ENCODE measurements at regions not wholly inside any gene's neighbourhood (a gene's known extent, or its start where the extent isn't known, plus 50 kb on each side); places are given as distances from the start of the nearest gene placed in this dataset.
"Not testable (repeated sequence)": the region's sequence is repeated elsewhere in the genome, so short reads cannot be mapped to it uniquely, and the experiment has no call there.

- Mint-ChIP-seq H3K4me1 (no peaks in the 10 kb centered on the region), H3K27me3 (no peaks in the 10 kb centered on the region), H3K9me3 (peaks cover 10% of the 10 kb centered on the region), H3K36me3 (no peaks in the 10 kb centered on the region), H3K27ac (no peak overlapping the region), H3K4me3 (no peak overlapping the region)
- ATAC-seq (ENCODE audit: low read depth) = no peak
- no peak for DNase-seq (ENCODE audit: low spot score in 2 of 2)
Observed at GRCh38 chr12:73656375-73656774, 881.3 kb upstream of the ATXN7L3B start.

- Mint-ChIP-seq H3K4me3 (no peak overlapping the region), H3K36me3 (no peaks in the 10 kb centered on the region), H3K4me1 (no peaks in the 10 kb centered on the region), H3K27ac (no peak overlapping the region), H3K9me3 (peaks cover 2% of the 10 kb centered on the region), H3K27me3 (no peaks in the 10 kb centered on the region)
- ATAC-seq (ENCODE audit: low read depth) (no peak), DNase-seq (ENCODE audit: low spot score in 2 of 2) (no peak)
Observed at GRCh38 chr12:73659802-73660201, 877.8 kb upstream of the ATXN7L3B start.

DNA sequence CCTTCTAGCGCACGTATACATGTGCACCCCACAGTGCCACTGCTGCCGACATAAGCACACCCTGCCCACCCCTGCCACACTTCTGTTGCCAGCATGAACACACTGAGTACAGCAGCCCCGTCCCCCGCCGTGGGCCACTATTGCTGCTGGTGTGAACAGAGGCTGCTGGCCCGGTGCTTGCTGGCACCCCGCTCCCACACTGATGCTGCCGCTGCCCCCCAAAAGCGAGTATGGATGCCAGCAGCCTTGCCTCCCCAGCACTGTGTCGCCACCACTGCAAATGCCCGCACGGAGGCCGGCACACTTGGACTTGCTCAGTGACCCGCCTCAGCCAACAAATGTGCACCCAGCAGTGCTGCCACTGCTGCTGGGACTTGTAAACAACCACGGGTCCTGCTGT, 872.4 kb upstream of the ATXN7L3B start:
- Mint-ChIP-seq H3K27me3 (peaks cover 2% of the 10 kb centered on the region), H3K36me3 (no peaks in the 10 kb centered on the region), H3K4me3 (no peak overlapping the region), H3K9me3 (peaks cover 4% of the 10 kb centered on the region), H3K4me1 (no peaks in the 10 kb centered on the region), H3K27ac (no peak overlapping the region)
- no peak for DNase-seq (ENCODE audit: low spot score in 2 of 2)
- ATAC-seq (ENCODE audit: low read depth) = no peak

DNA sequence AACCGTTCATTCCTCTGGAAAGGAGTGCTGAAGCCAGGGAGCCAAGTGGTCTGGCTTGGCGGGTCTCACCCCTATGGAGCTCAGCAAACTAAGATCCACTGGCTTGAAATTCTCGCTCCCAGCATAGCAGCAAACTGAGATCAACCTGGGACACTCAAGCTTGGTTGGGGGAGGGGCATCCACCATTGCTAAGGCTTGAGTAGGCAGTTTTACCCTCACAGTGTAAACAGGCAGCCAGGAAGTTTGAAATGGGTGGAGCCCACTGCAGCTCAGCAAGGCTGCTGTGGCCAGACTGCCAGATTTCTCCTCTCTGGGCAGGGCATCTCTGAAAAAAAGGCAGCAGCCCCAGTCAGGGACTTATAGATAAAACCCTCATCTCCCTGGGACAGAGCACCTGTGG, 866.1 kb upstream of the ATXN7L3B start:
- ATAC-seq (ENCODE audit: low read depth); H3K9me3 Mint-ChIP-seq; H3K4me3 Mint-ChIP-seq; H3K4me1 Mint-ChIP-seq; DNase-seq (ENCODE audit: low spot score in 2 of 2); H3K27me3 Mint-ChIP-seq; H3K36me3 Mint-ChIP-seq; H3K27ac Mint-ChIP-seq: not testable (repeated sequence)

GRCh38 chr12:73677520-73678291, 859.9 kb upstream of the ATXN7L3B start:
- no peak for DNase-seq (ENCODE audit: low spot score in 2 of 2)
- Mint-ChIP-seq H3K4me1 (no peaks in the 10 kb centered on the region), H3K27ac (no peak overlapping the region), H3K36me3 (no peaks in the 10 kb centered on the region), H3K4me3 (no peak overlapping the region), H3K27me3 (no peaks in the 10 kb centered on the region), H3K9me3 (peaks cover 1% of the 10 kb centered on the region)
- no peak for ATAC-seq (ENCODE audit: low read depth)

DNA sequence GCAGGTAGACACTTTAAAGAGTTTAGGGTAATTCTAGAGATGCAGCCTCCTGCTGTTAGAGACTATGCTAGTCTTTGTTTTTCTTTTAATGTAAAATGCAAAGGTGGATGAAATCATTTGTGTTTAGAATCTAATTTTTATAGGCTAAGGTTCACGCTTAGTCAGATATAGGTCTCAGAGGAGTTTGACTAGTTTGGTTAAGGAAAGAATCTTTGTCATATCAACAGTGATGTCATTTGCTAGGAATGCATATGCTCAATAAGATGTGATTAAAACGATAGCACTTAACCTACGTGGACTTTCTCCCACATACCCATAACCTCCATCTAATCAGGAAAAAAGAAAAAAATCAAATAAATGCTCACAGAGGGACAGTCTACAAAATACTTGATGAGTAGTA, 859.3 kb upstream of the ATXN7L3B start:
- Mint-ChIP-seq H3K9me3 (peaks cover 1% of the 10 kb centered on the region), H3K27me3 (no peaks in the 10 kb centered on the region), H3K36me3 (no peaks in the 10 kb centered on the region), H3K4me3 (no peak overlapping the region), H3K4me1 (no peaks in the 10 kb centered on the region), H3K27ac (no peak overlapping the region)
- DNase-seq (ENCODE audit: low spot score in 2 of 2) = no peak
- no peak for ATAC-seq (ENCODE audit: low read depth)

DNA sequence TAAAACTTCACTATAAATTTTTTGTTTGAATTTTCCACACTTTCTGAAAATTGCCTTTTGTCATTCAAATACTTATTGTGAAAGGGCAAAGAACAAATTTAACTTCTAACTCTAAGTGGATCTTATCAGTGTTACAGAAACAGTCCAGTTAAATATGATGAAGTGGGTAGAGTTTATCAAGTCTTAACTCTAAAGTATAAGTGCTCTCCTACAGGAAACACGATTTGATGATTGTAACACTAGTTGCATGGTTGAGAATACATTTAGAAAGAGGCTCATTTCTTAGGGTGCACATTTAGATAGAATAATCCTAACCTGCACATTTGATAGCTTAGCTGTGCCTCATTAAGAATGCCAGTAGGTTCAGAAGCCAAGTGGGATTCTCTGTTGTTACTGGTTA, 838.3 kb upstream of the ATXN7L3B start:
- Mint-ChIP-seq H3K4me3 (no peak overlapping the region), H3K9me3 (peaks cover 3% of the 10 kb centered on the region), H3K27ac (no peak overlapping the region), H3K27me3 (no peaks in the 10 kb centered on the region), H3K4me1 (no peaks in the 10 kb centered on the region), H3K36me3 (no peaks in the 10 kb centered on the region)
- ATAC-seq (ENCODE audit: low read depth) (no peak), DNase-seq (ENCODE audit: low spot score in 2 of 2) (no peak)

- Mint-ChIP-seq H3K9me3 (no peaks in the 10 kb centered on the region), H3K4me1 (no peaks in the 10 kb centered on the region), H3K36me3 (no peaks in the 10 kb centered on the region), H3K27me3 (no peaks in the 10 kb centered on the region), H3K27ac (no peak overlapping the region), H3K4me3 (no peak overlapping the region)
- ATAC-seq (ENCODE audit: low read depth) (no peak), DNase-seq (ENCODE audit: low spot score in 2 of 2) (no peak)
Observed at GRCh38 chr12:73714655-73715054, 823.0 kb upstream of the ATXN7L3B start.

DNA sequence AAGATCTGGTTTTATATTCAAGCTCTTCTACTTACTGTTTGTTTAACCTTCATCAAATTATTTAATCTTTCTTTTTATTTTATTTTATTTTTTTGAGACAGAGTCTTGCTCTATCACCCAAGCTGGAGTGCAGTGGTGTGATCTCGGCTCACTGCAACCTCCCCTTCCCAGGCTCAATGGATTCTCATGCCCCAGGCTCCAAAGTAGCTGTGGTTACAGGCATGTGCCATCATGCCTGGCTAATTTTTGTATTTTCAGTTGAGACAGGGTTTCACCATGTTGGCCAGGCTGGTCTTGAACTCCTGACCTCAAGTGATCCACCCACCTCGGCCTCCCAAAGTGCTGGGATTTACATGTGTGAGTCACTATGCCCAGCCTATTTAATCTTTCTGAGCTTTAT, 821.5 kb upstream of the ATXN7L3B start:
- not testable (repeated sequence) for H3K4me3 Mint-ChIP-seq; H3K4me1 Mint-ChIP-seq; H3K9me3 Mint-ChIP-seq; H3K27ac Mint-ChIP-seq; ATAC-seq (ENCODE audit: low read depth); DNase-seq (ENCODE audit: low spot score in 2 of 2); H3K36me3 Mint-ChIP-seq; H3K27me3 Mint-ChIP-seq

- Mint-ChIP-seq H3K36me3 (no peaks in the 10 kb centered on the region), H3K27ac (no peak overlapping the region), H3K9me3 (peaks cover 2% of the 10 kb centered on the region), H3K27me3 (no peaks in the 10 kb centered on the region), H3K4me1 (no peaks in the 10 kb centered on the region), H3K4me3 (no peak overlapping the region)
- DNase-seq (ENCODE audit: low spot score in 2 of 2) (no peak), ATAC-seq (ENCODE audit: low read depth) (no peak)
Observed at GRCh38 chr12:73719223-73719622, 818.4 kb upstream of the ATXN7L3B start.

DNA sequence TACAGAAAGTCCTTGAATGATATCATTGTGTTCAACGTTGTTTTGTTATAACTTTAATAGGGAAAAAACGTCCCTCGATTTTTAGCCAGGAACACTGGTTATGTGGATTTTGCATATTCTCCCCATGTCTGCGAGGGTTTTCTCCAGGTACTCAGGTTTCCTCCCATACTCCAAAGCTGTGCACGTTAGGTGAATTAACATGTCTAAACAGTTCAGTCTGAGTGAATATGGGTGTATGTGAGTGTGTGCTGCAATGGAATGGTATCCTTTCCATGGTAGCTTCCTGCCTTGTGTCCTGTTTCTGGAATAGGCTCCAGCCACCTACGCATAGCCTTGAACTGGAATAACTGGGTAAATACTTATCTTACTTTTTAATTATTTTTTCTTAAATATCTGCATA, 810.8 kb upstream of the ATXN7L3B start:
- no peak overlapping the region for H3K4me3 Mint-ChIP-seq
- peaks cover 2% of the 10 kb centered on the region for H3K9me3 Mint-ChIP-seq
- no peaks in the 10 kb centered on the region for H3K27me3 Mint-ChIP-seq
- no peak overlapping the region for H3K27ac Mint-ChIP-seq
- no peaks in the 10 kb centered on the region for H3K4me1 Mint-ChIP-seq
- H3K36me3 Mint-ChIP-seq = no peaks in the 10 kb centered on the region
- no peak for DNase-seq (ENCODE audit: low spot score in 2 of 2)
- no peak for ATAC-seq (ENCODE audit: low read depth)

- H3K36me3 Mint-ChIP-seq = no peaks in the 10 kb centered on the region
- peaks cover 1% of the 10 kb centered on the region for H3K9me3 Mint-ChIP-seq
- DNase-seq (ENCODE audit: low spot score in 2 of 2) = no peak
- H3K4me1 Mint-ChIP-seq = no peaks in the 10 kb centered on the region
- ATAC-seq (ENCODE audit: low read depth) = no peak
- no peak overlapping the region for H3K27ac Mint-ChIP-seq
- no peak overlapping the region for H3K4me3 Mint-ChIP-seq
- H3K27me3 Mint-ChIP-seq = no peaks in the 10 kb centered on the region
Observed at GRCh38 chr12:73731658-73732057, 806.0 kb upstream of the ATXN7L3B start.

DNA sequence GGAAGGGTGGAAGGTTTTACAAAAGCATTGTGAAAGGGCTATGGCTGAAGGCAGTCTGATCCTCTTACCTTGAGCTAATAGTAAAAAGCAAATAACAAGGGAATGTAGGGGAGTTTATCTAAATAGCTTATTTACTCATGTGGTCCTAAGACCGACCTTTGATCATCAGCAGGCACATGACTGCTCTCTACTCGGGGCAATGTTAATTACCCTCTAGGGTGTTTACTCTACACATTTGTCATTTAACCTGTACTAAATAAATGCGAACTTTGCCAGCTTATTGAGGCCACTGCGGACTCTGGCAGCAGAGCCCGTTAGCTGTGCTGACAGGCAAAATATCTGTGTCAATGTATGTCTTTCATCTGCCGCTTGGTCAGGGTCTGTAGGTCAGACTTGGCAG, 768.3 kb upstream of the ATXN7L3B start:
- ATAC-seq (ENCODE audit: low read depth) = no peak
- Mint-ChIP-seq H3K9me3 (no peaks in the 10 kb centered on the region), H3K27ac (no peak overlapping the region), H3K27me3 (no peaks in the 10 kb centered on the region), H3K4me1 (no peaks in the 10 kb centered on the region), H3K36me3 (no peaks in the 10 kb centered on the region), H3K4me3 (no peak overlapping the region)
- no peak for DNase-seq (ENCODE audit: low spot score in 2 of 2)

DNA sequence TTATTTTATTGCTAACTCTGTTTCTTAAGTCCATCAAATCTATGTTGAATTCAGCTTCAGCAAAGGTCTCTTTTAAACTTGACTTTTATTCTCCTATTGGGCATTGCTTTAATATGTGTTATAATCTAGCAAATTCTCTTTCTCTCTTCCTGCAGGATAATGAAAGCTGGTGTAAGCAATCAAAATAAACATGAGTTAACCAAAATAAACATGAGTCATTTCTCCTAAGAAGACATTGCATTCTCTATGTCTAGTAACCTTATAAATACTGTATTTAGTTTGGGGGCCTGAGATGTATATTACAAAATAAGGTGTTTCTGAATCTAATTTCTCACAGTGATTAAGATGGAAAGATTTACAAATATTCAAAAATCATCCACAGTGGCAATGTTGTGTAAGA, 739.1 kb upstream of the ATXN7L3B start:
- Mint-ChIP-seq H3K27ac (no peak overlapping the region), H3K9me3 (peaks cover 11% of the 10 kb centered on the region), H3K4me3 (no peak overlapping the region), H3K4me1 (no peaks in the 10 kb centered on the region), H3K27me3 (no peaks in the 10 kb centered on the region), H3K36me3 (no peaks in the 10 kb centered on the region)
- DNase-seq (ENCODE audit: low spot score in 2 of 2) = no peak
- no peak for ATAC-seq (ENCODE audit: low read depth)

DNA sequence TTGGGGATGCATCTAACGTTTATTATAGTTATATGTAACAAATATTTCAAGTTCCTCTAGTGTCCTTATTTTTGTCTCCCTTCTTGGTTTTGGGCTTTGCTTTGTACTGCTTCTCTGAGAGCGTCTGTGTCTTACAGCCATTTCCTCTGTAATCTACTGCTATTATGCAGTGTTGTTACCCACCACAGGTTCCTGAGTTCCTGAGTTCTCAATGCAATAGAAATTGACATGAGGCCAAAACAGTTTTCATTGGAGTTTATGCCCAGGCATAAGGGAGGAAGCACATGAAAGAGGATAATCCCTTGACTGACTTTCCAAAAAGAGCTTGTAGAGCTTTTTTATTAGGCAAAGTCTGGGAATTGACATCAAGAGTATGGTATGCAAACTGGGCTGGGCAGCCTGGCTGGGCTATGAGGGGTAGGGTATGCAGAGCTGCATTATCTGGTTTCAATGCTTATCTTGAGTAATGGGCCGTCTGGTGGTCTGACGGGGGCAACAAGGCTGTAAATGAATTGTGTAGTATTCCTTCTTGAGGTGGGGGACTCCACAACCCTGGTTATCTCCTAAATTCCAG, 722.5 kb upstream of the ATXN7L3B start:
- peaks cover 2% of the 10 kb centered on the region for H3K9me3 Mint-ChIP-seq
- H3K27me3 Mint-ChIP-seq = no peaks in the 10 kb centered on the region

More for the DNA sequence above, 722.5 kb upstream of the ATXN7L3B start:
- no peak for DNase-seq (ENCODE audit: low spot score in 2 of 2)
- no peaks in the 10 kb centered on the region for H3K4me1 Mint-ChIP-seq
- H3K36me3 Mint-ChIP-seq = no peaks in the 10 kb centered on the region
- H3K27ac Mint-ChIP-seq = no peak overlapping the region
- no peak for ATAC-seq (ENCODE audit: low read depth)
- H3K4me3 Mint-ChIP-seq = no peak overlapping the region

All from memory B cell (primary cell).